Keratinocyte (primary cell): ENCODE measurements at regions not wholly inside any gene's neighbourhood (a gene's known extent, or its start where the extent isn't known, plus 50 kb on each side); places are given as distances from the start of the nearest gene placed in this dataset.

Experiments
- DNase-seq: peaks from one replicate; pipeline ENCODE4 v3.0.0-alpha.2; 2011; ENCODE audit warnings: low read depth, missing footprints, low spot score
- FAIRE-seq: peaks from 2 replicates; lab custom pipeline; 2011; peaks lifted over from hg19 to GRCh38; lab: Jason Lieb, UNC
- H2AFZ ChIP-seq: 2 replicates; pipeline ENCODE4 v1.6.0; 2012; ENCODE audit warnings: low read length, control low read depth, inconsistent platforms; ENCODE audit not compliant: control insufficient read depth
- H3K27ac ChIP-seq: 2 replicates; pipeline ENCODE4 v1.5.1; 2011; ENCODE audit warnings: low read length; ENCODE audit not compliant: control insufficient read depth, insufficient read depth
- H3K27me3 ChIP-seq: 3 replicates; pipeline ENCODE4 v1.6.0; 2011; ENCODE audit warnings: low read length; ENCODE audit not compliant: control insufficient read depth, insufficient read depth; ENCODE audit errors: extremely low read depth
- H3K36me3 ChIP-seq, 2 experiments: 2 replicates in 1 of 2; 3 replicates in 1 of 2; pipeline ENCODE4 v1.5.1; 2011; ENCODE audit warnings: low read length in 2 of 2, mild to moderate bottlenecking in 1 of 2; ENCODE audit not compliant: control insufficient read depth in 2 of 2, insufficient read depth in 2 of 2; ENCODE audit errors: extremely low read depth in 1 of 2
- H3K4me1 ChIP-seq: 3 replicates; pipeline ENCODE4 v1.5.1; 2011; ENCODE audit warnings: low read length; ENCODE audit not compliant: control insufficient read depth, insufficient read depth; ENCODE audit errors: extremely low read depth
- H3K4me2 ChIP-seq: 3 replicates; pipeline ENCODE4 v1.6.0; 2011; ENCODE audit warnings: low read depth, low read length; ENCODE audit not compliant: control insufficient read depth, insufficient read depth; ENCODE audit errors: extremely low read depth
- H3K4me3 ChIP-seq, 3 experiments: fragments of 200-600 bp in 1 of 3; sonication (generic) in 1 of 3; 2 replicates in 2 of 3; 3 replicates in 1 of 3; pipeline ENCODE4 v1.5.1; 2011 to 2016; ENCODE audit warnings: low read length in 3 of 3, mild to moderate bottlenecking in 3 of 3, control low read depth in 2 of 3, inconsistent platforms in 1 of 3, low read depth in 1 of 3, mixed read lengths in 1 of 3, mixed run types in 1 of 3, moderate library complexity in 1 of 3; ENCODE audit not compliant: control insufficient read depth in 2 of 3, insufficient read depth in 2 of 3; ENCODE audit errors: extremely low read depth in 1 of 3
- H3K79me2 ChIP-seq: 2 replicates; pipeline ENCODE4 v1.6.0; 2012; ENCODE audit warnings: low read length; ENCODE audit not compliant: control insufficient read depth, insufficient read depth
- H3K9ac ChIP-seq: 3 replicates; pipeline ENCODE4 v1.6.0; 2011; ENCODE audit warnings: low read length; ENCODE audit not compliant: control insufficient read depth, insufficient read depth; ENCODE audit errors: extremely low read depth
- H3K9me1 ChIP-seq: 3 replicates; pipeline ENCODE4 v1.6.0; 2011; ENCODE audit warnings: low read length; ENCODE audit not compliant: control insufficient read depth, insufficient read depth; ENCODE audit errors: extremely low read depth
- H3K9me3 ChIP-seq: 2 replicates; pipeline ENCODE4 v1.5.1; 2012; ENCODE audit warnings: low read depth, low read length; ENCODE audit not compliant: control insufficient read depth
- H4K20me1 ChIP-seq: 3 replicates; pipeline ENCODE4 v1.6.0; 2011; ENCODE audit warnings: low read length; ENCODE audit not compliant: control insufficient read depth, insufficient read depth; ENCODE audit errors: extremely low read depth
- EZH2 ChIP-seq: IDR thresholded peaks from one replicate; pipeline ENCODE4 v1.6.1; 2012; ENCODE audit warnings: inconsistent platforms, mild to moderate bottlenecking, low read length, moderate library complexity
- dilution Hi-C: fragments of 300-500 bp; cut with MboI; formaldehyde crosslinking; loops from one replicate; pipeline ENCODE4 v1.7.0; 2020; ENCODE audit warnings: low sequenced_read_pairs; ENCODE audit not compliant: extremely low pct_ligation_motif_present
- TF ChIP-seq, protein P1 (sequence below), 3 experiments: IDR thresholded peaks in 1 of 3; conservative IDR thresholded peaks in 1 of 3; optimal IDR thresholded peaks in 1 of 3; 2 replicates in 2 of 3; 3 replicates in 1 of 3; pipeline versions ENCODE3 to v1.5.1; 2011; ENCODE audit warnings: low read length in 3 of 3, mild to moderate bottlenecking in 3 of 3, moderate library complexity in 2 of 3, control low read depth in 1 of 3, inconsistent platforms in 1 of 3; ENCODE audit not compliant: insufficient read depth in 2 of 3; ENCODE audit errors: extremely low read depth in 1 of 3

DNA sequence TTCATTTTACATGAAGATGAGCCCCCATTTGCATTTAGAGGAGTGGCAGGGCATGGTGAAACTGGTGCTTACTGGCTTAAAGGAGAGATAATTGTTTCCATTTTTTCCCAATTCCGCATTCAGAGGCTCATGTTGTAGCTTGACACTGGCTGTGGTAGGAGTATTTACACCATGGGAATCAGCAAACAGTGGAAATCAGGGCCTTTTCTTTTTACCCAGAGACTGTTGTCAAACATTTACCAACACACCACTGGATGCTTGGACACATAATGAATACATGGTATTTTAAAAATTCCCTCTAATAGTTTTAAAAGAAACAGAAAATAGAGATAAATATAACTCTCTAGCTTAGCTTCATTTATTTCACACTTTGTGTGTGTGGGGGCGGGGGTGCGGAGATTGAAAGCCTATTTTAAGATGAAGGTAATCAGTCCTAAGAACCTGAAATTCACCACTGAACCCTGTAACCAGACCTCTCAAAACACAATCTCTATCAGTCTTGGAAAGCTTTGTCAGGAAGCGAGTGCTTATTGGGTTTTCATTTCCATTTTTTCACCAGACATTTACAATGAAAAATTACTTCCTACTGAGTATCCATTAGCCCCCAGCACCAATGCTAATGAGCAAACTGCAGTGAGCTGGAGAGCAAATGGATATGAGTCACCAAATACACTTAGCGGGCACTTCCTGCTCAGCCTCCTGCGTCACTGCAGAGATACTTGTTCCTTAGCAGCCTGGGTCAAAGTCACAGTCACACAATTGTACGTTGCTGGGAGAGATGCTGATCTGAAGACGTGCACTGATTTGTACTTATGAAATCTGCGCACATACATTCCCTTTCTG is 532.0 kb downstream of the BCKDHB start:
- H3K9me1 ChIP-seq: no peaks in the 10 kb centered on the region
- FAIRE-seq (peak; percentile 83), DNase-seq (peak; percentile 9)
- no peak overlapping the region for H3K27ac ChIP-seq
- peak overlapping the region; percentile 71 for H2AFZ ChIP-seq
- peak overlapping the region; percentile 2 for H3K4me2 ChIP-seq
- TF ChIP-seq, protein P1, sequence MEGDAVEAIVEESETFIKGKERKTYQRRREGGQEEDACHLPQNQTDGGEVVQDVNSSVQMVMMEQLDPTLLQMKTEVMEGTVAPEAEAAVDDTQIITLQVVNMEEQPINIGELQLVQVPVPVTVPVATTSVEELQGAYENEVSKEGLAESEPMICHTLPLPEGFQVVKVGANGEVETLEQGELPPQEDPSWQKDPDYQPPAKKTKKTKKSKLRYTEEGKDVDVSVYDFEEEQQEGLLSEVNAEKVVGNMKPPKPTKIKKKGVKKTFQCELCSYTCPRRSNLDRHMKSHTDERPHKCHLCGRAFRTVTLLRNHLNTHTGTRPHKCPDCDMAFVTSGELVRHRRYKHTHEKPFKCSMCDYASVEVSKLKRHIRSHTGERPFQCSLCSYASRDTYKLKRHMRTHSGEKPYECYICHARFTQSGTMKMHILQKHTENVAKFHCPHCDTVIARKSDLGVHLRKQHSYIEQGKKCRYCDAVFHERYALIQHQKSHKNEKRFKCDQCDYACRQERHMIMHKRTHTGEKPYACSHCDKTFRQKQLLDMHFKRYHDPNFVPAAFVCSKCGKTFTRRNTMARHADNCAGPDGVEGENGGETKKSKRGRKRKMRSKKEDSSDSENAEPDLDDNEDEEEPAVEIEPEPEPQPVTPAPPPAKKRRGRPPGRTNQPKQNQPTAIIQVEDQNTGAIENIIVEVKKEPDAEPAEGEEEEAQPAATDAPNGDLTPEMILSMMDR (optimal IDR thresholded peaks at IDR 0.05 in 1 of 3, IDR thresholded peaks at IDR 0.05 in 1 of 3, conservative IDR thresholded peaks at IDR 0.05 in 1 of 3; ENCODE audit: extremely low read depth in 1 of 3, insufficient read depth in 2 of 3, low read length in 3 of 3): no peak
- TF ChIP-seq EZH2: no peak
- H3K36me3 ChIP-seq: no peaks in the 10 kb centered on the region
- H3K79me2 ChIP-seq: no peaks in the 10 kb centered on the region
- H3K9me3 ChIP-seq: no peaks in the 10 kb centered on the region
- H3K4me3 ChIP-seq: no peak overlapping the region
- H3K9ac ChIP-seq: no peak overlapping the region
- H4K20me1 ChIP-seq: no peaks in the 10 kb centered on the region
- H3K4me1 ChIP-seq: peaks cover 8% of the 10 kb centered on the region
- H3K27me3 ChIP-seq: no peaks in the 10 kb centered on the region
- dilution Hi-C loops: no loop called here

GRCh38 chr6:80637312-80637711 is 530.8 kb downstream of the BCKDHB start:
- H3K9me1 ChIP-seq: no peaks in the 10 kb centered on the region
- no peaks in the 10 kb centered on the region for H3K9me3 ChIP-seq
- H3K27ac ChIP-seq: no peak overlapping the region
- no peak overlapping the region for H2AFZ ChIP-seq
- H3K27me3 ChIP-seq: no peaks in the 10 kb centered on the region
- H4K20me1 ChIP-seq: no peaks in the 10 kb centered on the region
- dilution Hi-C loops: no loop called here
- no peaks in the 10 kb centered on the region for H3K79me2 ChIP-seq
- no peak for TF ChIP-seq EZH2
- TF ChIP-seq, protein P1 (optimal IDR thresholded peaks at IDR 0.05 in 1 of 3, IDR thresholded peaks at IDR 0.05 in 1 of 3, conservative IDR thresholded peaks at IDR 0.05 in 1 of 3; ENCODE audit: extremely low read depth in 1 of 3, insufficient read depth in 2 of 3, low read length in 3 of 3): no peak
- DNase-seq: no peak
- H3K36me3 ChIP-seq: no peaks in the 10 kb centered on the region
- FAIRE-seq: no peak
- H3K4me3 ChIP-seq: no peak overlapping the region
- peaks cover 8% of the 10 kb centered on the region for H3K4me1 ChIP-seq
- no peak overlapping the region for H3K4me2 ChIP-seq
- no peak overlapping the region for H3K9ac ChIP-seq
